Kidney capillary endothelial cell (primary cell): ENCODE measurements at regions not wholly inside any gene's neighbourhood (a gene's known extent, or its start where the extent isn't known, plus 50 kb on each side); places are given as distances from the start of the nearest gene placed in this dataset.
A peak's percentile ranks its signal among the peaks of the same experiment; 100 is the strongest.
"Not testable (repeated sequence)": the region's sequence is repeated elsewhere in the genome, so short reads cannot be mapped to it uniquely, and the experiment has no call there.

ENCODE experiments used
- DNase-seq: peaks from one replicate; pipeline ENCODE4 v3.0.0-alpha.2; 2018; ENCODE audit warnings: low spot score

DNA sequence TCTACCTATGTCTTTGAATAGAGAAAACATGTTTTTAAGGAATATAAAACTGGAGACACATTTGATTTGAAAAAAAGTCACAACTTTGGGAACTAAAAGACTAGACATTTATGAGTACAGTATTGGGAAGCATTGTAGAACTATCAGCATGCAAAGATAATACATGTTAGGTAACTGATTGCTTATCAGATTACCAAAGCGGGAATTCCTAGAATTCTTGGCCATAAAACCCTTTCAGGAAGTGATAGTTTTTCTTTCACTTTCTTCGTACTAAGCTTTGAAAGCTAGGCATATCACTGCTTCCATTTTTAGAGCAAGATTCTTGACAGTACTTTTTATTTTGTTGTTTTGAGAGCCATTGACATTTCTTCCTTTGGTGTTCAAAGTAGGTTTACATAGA is 646.6 kb upstream of the PITX2 start:
- DNase-seq: no peak

DNA sequence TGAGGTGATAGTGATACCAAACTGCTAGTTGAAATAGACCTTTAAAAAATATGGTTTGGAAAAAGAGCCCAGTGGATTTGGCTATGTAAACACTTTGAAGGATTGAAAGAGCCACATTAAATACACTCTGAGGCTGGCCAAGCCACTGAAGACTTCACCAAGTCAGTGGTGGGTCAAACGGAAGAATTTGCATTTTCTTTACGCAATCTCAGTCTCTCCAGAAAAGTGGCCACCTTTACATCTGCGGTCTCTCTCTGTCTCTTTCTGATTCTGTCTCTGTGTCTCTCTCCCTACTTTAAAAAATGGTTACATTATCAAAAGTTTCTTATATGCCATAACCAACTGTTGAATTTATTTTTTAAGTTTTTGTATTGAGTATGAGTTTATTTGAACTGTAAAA is 651.2 kb upstream of the PITX2 start:
- no peak for DNase-seq

DNA sequence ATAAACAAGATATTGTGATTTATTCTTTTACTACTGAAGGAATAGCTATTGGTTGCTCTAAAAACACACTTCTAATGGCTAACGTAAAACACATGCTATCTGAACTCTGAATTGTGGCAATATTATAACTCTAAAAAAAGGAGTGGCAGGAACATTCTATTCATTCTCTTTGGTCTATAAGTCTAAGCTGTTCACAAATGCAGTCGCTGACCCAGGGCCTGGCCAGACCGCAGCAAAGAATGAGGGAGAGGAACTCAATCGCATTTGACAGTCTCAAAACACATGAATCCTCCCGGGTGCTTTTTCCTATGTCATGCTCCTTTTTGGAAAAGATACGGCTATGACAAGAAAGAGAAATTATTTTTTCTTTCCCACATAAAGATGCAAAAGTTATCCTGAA is 651.6 kb upstream of the PITX2 start:
- DNase-seq: no peak

DNA sequence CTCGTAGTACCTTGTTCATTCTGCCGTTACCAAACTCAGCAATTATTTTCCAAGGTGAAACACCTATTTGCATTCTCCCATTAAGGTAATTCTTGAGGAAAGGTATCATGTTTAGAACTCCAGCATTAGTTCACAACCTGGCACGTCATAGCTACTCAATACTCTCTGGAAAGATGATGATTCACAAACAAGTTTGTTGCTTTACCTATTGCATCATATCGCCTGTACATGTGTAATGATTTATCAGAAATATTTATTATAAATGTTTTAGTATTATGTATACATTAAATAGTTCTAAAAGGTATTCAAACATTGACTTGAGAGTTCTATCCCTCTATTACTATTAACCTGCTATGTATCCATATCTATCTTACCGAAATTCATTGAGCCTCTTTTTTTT is 658.3 kb upstream of the PITX2 start:
- DNase-seq: no peak

DNA sequence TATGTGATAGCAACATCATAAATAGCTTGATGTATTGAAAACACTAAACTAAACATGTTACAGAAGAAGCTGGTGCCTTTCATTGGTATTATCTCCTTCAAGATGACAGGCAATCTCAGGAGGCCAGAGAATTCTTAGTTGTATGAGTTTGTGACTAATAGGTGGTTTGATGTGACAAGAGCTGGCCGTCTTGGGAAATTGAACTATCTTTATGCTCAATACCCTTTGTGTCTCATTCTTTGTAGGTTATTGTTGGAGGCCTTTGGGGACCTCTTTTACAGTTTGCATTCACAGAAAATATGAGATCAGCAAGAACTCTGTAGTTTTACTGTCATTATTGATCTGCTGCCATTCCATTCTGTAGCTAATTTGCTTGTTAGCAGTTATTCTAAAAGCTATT is 659.2 kb upstream of the PITX2 start:
- DNase-seq: no peak

DNA sequence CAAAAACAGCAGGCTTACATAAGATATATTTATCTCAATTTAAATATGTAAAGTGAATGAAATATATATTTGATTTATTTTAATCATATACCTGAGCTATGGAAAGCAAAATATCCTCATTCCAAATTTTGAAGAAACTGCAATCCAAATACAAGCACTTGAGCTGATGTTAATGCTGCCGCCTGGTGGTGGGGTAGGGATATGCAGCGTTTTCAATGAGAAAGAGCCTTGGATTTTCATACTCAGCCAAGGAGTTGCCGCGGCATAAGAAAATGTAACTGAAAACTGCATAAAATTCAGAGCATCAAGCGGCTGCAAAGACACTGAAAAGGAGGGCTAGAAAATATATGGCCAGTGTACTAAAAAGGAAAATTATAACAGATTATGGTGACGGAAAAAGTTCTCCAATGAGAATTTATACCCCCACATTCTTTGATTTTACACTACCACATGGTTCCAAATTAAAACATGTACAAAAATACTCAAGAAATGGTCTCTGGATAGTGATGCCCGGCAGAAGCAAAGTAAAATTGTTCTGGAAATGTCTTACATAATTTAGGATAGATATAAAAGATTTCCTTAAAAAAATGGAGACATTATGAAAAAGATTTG is 660.3 kb upstream of the PITX2 start:
- peak; percentile 22 for DNase-seq

DNA sequence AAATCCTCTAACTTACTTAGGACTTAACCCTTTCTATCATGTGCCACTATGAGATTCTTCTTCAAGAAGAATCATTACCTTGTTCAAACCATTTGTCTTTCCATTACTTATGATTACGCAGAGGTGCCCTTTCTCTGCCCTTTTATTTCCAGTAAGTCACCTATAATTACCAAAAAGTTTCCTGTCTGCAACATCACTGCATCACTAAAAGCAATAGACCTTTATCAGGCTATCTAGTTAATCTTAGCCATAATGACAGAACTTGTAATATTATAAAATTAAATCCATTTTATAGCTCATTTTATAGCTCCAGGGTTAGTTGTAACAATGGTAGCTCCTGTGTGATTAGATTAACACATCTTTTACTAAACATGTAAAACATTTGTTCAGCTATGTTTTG is 673.6 kb upstream of the PITX2 start:
- DNase-seq: no peak

DNA sequence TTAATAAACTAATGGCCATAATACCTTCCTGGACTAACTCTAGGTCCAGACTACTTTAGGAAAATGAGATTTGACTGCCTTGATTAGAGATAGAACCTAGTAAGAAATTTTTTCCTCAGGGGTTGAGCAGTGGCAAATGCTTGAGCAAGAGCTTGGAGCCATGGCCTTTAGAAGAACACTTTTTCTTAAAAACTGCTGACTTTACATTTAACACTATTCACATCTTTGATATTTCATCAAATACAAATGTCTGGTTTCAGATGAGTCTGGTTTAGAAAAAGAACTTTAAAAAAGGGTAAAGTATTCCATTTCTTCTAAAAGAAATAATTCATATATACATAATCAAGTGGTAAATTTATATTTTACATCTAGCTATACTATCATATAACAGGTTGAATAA is 680.9 kb upstream of the PITX2 start:
- DNase-seq: no peak

DNA sequence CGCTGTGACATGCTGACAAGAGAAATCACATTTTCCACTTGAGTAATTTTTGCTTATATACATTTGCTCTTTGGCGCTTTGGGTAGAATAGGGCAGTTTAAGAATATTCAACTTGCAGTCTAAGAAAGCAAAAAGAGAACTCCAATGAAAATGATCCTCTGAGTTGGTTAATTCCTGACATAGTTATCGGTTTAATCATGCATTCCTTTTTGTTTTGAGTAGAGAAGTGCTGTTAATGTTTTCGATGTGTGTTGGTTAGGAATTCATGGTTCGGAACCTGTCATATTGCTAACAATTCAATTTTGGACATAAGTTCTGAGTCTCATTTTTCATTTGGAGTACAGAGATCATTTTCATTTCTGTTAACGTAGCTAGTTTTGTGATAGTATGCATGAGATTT is 700.6 kb upstream of the PITX2 start:
- DNase-seq: no peak

DNA sequence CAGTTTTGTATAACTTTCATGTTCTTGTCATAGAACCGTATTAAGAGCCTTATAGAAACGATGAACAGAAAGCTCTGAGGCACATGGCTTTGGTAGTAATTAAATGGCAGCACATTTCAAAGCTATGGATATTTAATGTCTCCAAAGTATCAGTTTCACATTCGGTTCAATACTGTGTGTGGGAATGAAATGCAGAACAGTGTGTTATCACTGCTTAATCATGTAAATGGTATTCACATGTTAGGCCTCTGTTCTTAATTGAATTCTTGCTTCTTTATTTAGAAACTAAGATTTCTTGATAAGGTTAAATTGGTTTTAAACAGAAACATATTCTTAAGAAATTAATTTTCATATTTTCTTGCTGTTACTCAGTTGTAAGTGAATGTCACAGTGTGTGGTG is 701.0 kb upstream of the PITX2 start:
- DNase-seq: no peak

DNA sequence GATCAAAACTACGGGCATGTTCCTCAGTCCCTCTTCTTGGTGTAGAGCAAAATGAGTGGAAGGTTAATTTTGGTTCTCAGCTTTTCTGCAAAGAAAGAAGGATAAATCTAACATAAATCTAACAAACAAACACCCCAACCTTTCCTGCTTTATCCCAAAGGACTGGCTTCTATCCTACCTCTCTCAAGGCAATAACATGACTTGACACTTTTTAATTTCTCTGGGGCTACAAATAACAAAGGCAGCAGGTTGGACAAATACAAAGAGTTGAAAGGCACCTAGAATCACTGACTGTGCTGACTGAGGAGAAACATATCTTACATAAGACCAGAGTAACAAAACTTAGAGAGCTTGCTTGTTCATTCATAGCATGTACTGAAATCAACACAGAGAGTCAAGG is 703.6 kb upstream of the PITX2 start:
- no peak for DNase-seq

DNA sequence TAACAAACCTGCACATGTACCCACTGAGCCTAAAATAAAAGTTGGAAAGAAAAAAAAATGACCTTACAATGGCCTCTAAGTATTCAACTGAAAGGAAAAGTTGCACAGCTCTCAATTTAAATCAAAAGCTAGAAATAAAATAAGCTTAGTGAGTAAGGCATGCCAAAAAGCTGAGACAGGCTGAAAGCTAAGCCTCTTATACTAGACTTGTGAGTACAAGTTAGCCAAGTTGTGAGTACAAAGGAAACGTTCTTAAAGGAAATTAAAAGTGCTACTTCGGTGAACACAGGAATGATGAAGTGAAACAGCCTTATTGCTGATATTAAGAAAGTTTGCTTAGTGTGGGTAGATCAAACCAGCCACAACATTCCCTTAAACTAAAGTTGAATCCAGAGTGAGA is 707.9 kb upstream of the PITX2 start:
- no peak for DNase-seq

DNA sequence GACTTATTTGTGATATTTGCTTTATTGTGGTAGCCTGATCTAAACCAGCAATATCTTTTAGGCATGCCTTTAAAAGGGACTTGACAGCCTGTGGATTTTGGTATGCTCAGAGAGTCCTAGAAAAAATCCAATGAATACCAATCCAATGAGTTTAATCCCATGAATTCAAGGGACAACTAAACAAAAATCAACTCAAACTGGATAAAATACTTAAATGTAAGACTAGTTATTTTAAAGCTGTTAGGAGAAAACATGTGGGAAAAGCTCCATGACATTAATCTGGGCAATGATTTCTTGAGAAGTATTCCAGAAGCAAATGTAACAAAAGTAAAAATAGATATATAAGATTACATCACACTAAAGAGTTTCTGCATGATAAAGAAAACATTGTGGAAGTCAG is 711.5 kb upstream of the PITX2 start:
- no peak for DNase-seq

DNA sequence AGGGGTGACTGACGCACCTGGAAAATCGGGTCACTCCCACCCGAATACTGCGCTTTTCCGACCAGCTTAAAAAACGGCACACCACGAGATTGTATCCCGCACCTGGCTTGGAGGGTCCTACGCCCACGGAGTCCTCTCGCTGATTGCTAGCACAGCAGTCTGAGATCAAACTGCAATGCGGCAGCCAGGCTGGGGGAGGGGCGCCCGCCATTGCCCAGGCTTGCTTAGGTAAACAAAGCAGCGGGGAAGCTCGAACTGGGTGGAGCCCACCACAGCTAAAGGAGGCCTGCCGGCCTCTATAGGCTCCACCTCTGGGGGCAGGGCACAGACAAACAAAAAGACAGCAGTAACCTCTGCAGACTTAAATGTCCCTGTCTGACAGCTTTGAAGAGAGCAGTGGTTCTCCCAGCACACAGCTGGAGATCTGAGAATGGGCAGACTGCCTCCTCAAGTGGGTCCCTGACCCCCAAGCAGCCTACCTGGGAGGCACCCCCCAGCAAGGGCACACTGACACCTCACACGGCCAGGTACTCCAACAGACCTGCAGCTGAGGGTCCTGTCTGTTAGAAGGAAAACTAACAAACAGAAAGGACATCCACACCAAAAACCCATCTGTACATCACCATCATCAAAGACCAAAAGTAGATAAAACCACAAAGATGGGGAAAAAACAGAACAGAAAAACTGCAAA is 714.5 kb upstream of the PITX2 start:
- not testable (repeated sequence) for DNase-seq

DNA sequence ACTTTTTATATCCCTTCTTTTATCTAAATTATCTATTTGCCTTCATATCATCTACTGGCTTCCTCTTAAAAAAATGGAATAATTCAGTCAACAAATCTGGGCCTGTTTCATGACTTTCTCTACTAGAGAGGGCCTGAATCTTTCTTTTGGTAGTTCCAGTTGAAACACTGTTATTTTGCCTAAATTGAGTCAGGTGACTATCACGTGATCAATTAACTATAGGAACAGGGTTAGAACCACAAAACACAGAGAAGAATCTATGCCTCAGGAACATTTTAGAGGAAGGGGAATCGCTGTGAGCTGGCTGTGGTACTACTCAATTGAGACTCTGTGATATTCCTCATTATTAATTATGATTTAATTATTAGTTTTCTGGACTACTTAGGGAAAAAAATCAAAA is 736.7 kb upstream of the PITX2 start:
- no peak for DNase-seq

DNA sequence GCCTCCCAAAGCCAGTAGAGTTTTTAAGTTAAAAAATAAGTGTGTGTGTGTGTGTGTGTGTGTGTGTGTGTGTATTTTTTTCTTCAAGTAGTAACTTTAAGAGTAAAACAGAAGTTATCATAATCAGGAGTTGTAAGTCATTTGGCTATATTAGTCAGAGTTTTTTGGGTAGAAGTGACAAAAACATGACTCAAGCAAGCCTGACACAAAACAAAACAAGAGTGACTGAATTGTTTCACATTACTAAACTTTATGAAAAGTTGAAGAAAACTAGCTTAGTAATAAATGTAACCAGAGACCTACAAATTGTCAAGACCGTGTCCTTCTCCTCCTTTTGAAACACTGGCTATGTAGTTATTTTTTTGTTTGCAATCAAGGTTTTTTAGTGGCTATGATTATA is 738.0 kb upstream of the PITX2 start:
- DNase-seq: no peak

DNA sequence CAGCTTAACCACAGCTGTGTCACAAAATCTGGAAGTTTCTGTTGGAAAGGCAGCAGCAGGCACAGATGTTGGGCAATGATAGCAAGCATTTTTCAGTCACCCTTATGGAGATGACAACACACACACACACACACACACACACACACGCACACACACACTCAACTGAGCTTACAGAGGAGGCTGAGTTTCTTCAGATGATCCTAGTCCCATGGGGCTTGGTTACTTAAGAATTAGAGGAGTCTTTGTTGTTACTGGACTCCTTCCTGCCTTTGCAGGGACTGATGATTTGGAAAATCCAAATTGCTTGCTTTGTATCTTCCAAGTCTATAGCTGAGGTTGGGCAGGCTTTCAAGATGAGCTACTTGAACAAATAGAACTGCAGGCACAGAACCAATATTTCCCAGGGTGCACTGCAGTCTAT is 740.1 kb upstream of the PITX2 start:
- no peak for DNase-seq

DNA sequence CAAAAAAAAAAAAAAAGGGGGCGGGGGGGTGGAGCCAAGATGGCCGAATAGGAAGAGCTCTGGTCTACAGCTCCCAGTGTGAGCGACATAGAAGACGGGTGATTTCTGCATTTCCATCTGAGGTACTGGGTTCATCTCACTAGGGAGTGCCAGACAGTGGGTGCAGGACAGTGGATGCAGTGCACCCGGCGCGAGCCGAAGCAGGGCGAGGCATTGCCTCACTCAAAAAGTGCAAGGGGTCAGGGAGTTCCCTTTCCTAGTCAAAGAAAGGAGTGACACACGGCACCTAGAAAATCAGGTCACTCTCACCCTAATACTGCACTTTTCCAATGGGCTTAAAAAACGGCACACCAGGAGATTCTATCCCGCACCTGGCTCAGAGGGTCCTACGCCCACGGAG is 755.0 kb upstream of the PITX2 start:
- DNase-seq: not testable (repeated sequence)

DNA sequence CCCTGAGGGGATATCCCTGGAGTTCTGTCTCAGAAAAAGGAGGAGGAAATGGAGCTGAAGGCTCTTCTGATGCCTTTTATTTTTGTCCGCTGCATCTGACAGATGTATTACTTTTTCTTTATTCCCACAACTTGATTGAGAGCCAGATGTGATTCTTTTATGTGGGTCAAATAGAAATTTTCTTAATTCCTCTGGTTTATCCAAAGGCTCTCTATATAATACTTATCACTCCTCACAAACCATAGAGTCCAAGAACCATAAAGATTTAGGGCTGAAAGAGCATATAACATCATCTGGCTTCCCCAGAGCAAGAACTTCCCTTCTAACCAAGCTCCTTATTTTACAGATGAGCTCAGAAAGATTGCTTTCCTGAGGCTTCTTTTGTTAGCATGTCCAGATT is 756.7 kb upstream of the FAM241A start:
- DNase-seq: no peak

DNA sequence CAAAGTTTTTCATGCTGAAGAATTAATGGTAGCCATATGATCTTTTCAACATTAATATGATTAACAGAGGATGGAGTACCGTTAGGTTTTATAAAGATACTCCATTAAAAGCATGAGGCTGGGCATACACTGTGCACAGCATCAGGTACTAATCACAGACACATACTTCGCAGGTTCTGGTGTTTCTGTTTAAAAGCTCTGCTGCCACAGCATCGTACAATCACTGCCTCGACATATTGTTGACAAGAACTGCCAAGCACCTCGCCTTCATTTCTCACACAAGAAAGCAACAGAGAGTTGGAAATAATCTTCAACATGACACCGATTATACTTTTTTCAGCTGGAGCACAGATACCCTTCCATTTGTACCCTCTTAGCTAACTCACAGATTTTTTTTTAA is 753.4 kb upstream of the FAM241A start:
- DNase-seq: no peak

DNA sequence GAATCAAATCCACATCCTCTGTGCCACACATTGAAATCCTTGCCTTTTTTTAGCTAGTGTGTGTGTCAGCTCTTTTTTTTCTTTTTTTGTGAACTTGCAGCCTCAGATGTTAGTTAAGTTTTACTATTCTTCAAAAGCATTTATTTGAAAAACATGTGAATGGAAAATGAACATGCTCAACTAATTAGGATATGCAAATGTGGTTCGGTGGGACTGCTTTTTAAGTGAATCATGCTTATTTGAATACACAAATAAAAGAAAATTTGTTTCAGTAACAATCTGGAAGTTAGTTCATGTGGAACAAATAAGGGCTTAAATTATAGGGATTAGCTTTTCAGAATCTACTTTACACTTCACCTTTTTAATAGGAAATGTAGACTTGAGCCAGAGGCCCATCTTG is 751.5 kb upstream of the FAM241A start:
- DNase-seq: no peak

DNA sequence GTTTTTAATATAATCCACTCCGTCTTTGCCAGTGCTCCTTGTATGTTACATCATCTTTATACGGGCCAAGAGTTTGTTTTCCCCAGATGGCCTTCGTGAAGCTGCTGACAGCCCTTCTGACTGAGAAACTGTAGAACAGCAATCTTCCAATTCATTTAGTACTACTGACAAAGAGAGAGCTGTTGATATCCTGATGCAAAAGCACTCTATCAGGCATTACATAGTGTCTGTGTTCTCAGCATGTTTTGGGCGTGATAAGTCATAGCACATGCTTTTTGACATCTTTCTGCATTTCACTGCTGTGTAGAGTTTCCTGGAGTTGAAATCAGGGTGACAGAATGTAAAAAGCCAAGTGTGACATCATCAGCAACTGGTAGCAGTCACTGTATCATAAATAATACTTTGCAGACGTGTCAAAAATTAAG is 746.3 kb upstream of the FAM241A start:
- DNase-seq: no peak

DNA sequence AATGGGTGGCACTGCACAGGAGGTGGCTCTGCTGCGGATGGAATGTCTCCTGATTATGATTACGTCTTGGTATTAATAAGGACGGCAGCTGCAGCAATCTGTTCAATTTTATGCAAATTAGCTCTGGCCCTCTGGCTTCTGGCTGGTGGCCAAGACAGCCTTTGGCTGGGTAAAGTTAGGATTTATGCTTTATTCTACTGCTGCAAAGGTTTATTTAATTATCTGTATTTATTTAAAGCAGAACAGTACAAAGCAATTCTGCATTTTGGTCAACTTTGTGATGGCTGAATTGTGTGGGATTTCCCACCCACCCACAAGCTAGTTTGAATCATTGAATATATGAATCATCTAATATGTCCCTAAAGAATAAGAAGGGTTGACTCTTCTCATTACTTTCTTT is 745.6 kb upstream of the FAM241A start:
- no peak for DNase-seq

DNA sequence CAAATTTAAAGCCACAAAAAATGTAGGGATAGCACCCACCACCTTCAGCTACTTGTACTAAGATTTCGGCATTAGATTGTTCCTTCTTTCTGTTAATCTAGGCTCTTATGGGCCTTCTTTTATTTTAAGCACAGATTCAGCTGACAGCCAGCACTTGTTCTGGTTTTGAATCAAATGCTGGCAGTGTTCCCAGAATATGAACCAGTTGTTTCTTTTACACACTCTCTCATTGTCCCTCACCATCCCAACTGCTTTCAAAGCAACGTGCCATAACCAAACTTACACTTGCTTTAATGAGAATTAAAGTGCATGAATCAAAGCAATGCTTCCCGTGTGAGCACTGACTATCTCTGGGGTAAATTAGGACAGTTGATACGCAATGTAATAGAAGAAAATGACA is 744.5 kb upstream of the FAM241A start:
- DNase-seq: no peak
